GM12865 (cell line): ENCODE measurements at regions not wholly inside any gene's neighbourhood (a gene's known extent, or its start where the extent isn't known, plus 50 kb on each side); places are given as distances from the start of the nearest gene placed in this dataset.

ENCODE experiments used
- DNase-seq: peaks from one replicate; pipeline ENCODE4 v3.0.0; 2010; ENCODE audit warnings: low read depth
- H3K4me3 ChIP-seq: 2 replicates; pipeline ENCODE4 v1.5.1; 2011; ENCODE audit warnings: mild to moderate bottlenecking, low read depth, low read length, control low read depth
- CTCF ChIP-seq: IDR thresholded peaks from 2 replicates; pipeline ENCODE4 v1.5.1; 2011; ENCODE audit warnings: low read length, control low read depth, low read depth, inconsistent platforms; ENCODE audit not compliant: insufficient read depth; ENCODE audit errors: missing control alignments

GRCh38 chr7:88661921-88662320, 97.6 kb upstream of the ZNF804B start:
- no peak overlapping the region for H3K4me3 ChIP-seq
- DNase-seq: no peak
- TF ChIP-seq CTCF: no peak

GRCh38 chr7:88647825-88648224, 111.7 kb upstream of the ZNF804B start:
- DNase-seq: no peak
- TF ChIP-seq CTCF: no peak
- H3K4me3 ChIP-seq: no peak overlapping the region

GRCh38 chr7:88638583-88638982, 120.9 kb upstream of the ZNF804B start:
- no peak overlapping the region for H3K4me3 ChIP-seq
- no peak for TF ChIP-seq CTCF

GRCh38 chr7:88637795-88638194, 121.7 kb upstream of the ZNF804B start:
- no peak for TF ChIP-seq CTCF
- no peak for DNase-seq

More at GRCh38 chr7:88638583-88638982, 120.9 kb upstream of the ZNF804B start:
- DNase-seq: no peak

GRCh38 chr7:88635149-88635548, 124.4 kb upstream of the ZNF804B start:
- TF ChIP-seq CTCF: no peak
- no peak for DNase-seq
- H3K4me3 ChIP-seq: no peak overlapping the region

More at GRCh38 chr7:88637795-88638194, 121.7 kb upstream of the ZNF804B start:
- H3K4me3 ChIP-seq: no peak overlapping the region

- no peak overlapping the region for H3K4me3 ChIP-seq
- no peak for TF ChIP-seq CTCF
- DNase-seq: no peak
Observed at GRCh38 chr7:88629559-88629958, 129.9 kb upstream of the ZNF804B start.

- no peak for TF ChIP-seq CTCF
- DNase-seq: peak; percentile 64
- H3K4me3 ChIP-seq: no peak overlapping the region
Observed at GRCh38 chr7:88628363-88629085, 131.0 kb upstream of the ZNF804B start.
